Neural progenitor cell (in vitro differentiated cells): ENCODE measurements at regions not wholly inside any gene's neighbourhood (a gene's known extent, or its start where the extent isn't known, plus 50 kb on each side); places are given as distances from the start of the nearest gene placed in this dataset.

Experiments used
- DNase-seq: peaks from one replicate; pipeline ENCODE4 v3.0.0-alpha.2; 2016; ENCODE audit warnings: low spot score
- H2AFZ ChIP-seq: fragments of 200-600 bp; sonication (generic); replicated peaks from 2 replicates; pipeline ENCODE4 v1.6.1; 2016; ENCODE audit warnings: antibody characterized with exemption
- H3F3A ChIP-seq: fragments of 200-600 bp; sonication (generic); 2 replicates; pipeline ENCODE4 v1.6.1; 2016; ENCODE audit warnings: antibody characterized with exemption, low read depth
- H3K27ac ChIP-seq: fragments of 200-600 bp; sonication (generic); 2 replicates; pipeline ENCODE4 v1.5.1; 2016; ENCODE audit warnings: mild to moderate bottlenecking
- H3K27me3 ChIP-seq: fragments of 200-600 bp; sonication (generic); 2 replicates; pipeline ENCODE4 v1.6.1; 2016; ENCODE audit warnings: mild to moderate bottlenecking, moderate library complexity
- H3K36me3 ChIP-seq: fragments of 200-600 bp; sonication (generic); 2 replicates; pipeline ENCODE4 v1.5.1; 2016
- H3K4me1 ChIP-seq: fragments of 200-600 bp; sonication (generic); 2 replicates; pipeline ENCODE4 v1.6.1; 2016; ENCODE audit warnings: mixed run types
- H3K4me2 ChIP-seq: fragments of 200-600 bp; sonication (generic); 2 replicates; pipeline ENCODE4 v1.6.1; 2016
- H3K4me3 ChIP-seq: fragments of 200-600 bp; sonication (generic); 2 replicates; pipeline ENCODE4 v1.5.1; 2016
- H3K79me2 ChIP-seq: fragments of 200-600 bp; sonication (generic); 2 replicates; pipeline ENCODE4 v1.6.1; 2016; ENCODE audit warnings: low read depth
- H3K9ac ChIP-seq: fragments of 200-600 bp; sonication (generic); 2 replicates; pipeline ENCODE4 v1.6.1; 2016
- H3K9me3 ChIP-seq: fragments of 200-600 bp; sonication (generic); 2 replicates; pipeline ENCODE4 v1.5.1; 2016; ENCODE audit warnings: low read depth
- H4K20me1 ChIP-seq: fragments of 200-600 bp; sonication (generic); 2 replicates; pipeline ENCODE4 v1.6.1; 2016; ENCODE audit warnings: low read depth
- H3K27ac Mint-ChIP-seq: 3 replicates; pipeline ENCODE4 v1.8.0; 2021; ENCODE audit warnings: mixed read lengths
- H3K27me3 Mint-ChIP-seq: 2 replicates; pipeline ENCODE4 v1.8.0; 2022; ENCODE audit warnings: low read depth, mild to moderate bottlenecking, inconsistent platforms, moderate library complexity, mixed read lengths; ENCODE audit not compliant: insufficient read depth
- H3K36me3 Mint-ChIP-seq: 3 replicates; pipeline ENCODE4 v1.8.0; 2021; ENCODE audit warnings: mixed read lengths
- H3K4me1 Mint-ChIP-seq: 3 replicates; pipeline ENCODE4 v1.8.0; 2021; ENCODE audit warnings: mixed read lengths
- H3K4me3 Mint-ChIP-seq: 3 replicates; pipeline ENCODE4 v1.8.0; 2021; ENCODE audit warnings: mild to moderate bottlenecking, moderate library complexity, mixed read lengths
- H3K9me3 Mint-ChIP-seq: 3 replicates; pipeline ENCODE4 v1.8.0; 2020; ENCODE audit warnings: mixed read lengths
- CTCF ChIP-seq: fragments of 200-600 bp; sonication (generic); IDR thresholded peaks from 2 replicates; pipeline ENCODE4 v1.5.1; 2017; ENCODE audit warnings: antibody characterized with exemption, mild to moderate bottlenecking
- EZH2 ChIP-seq: fragments of 200-600 bp; sonication (generic); IDR thresholded peaks from 2 replicates; pipeline ENCODE4 v1.6.1; 2017; ENCODE audit warnings: antibody characterized with exemption, mild to moderate bottlenecking, moderate library complexity
- EZH2phosphoT487 ChIP-seq: fragments of 200-600 bp; sonication (generic); IDR thresholded peaks from 2 replicates; pipeline ENCODE4 v1.6.1; 2017; ENCODE audit warnings: antibody characterized with exemption

- Histone ChIP-seq H2AFZ (peak overlapping the region; percentile 57), H3K4me3 (no peak overlapping the region), H3K27ac (no peak overlapping the region), H3K79me2 (no peaks in the 10 kb centered on the region), H3K4me2 (no peak overlapping the region), H4K20me1 (no peaks in the 10 kb centered on the region), H3K9me3 (no peaks in the 10 kb centered on the region), H3K27me3 (no peaks in the 10 kb centered on the region), H3K4me1 (no peaks in the 10 kb centered on the region), H3K9ac (no peak overlapping the region), H3K36me3 (peaks cover 4% of the 10 kb centered on the region), H3F3A (no peaks in the 10 kb centered on the region)
- H3K9me3 Mint-ChIP-seq = no peaks in the 10 kb centered on the region
- DNase-seq = no peak
- H3K4me1 Mint-ChIP-seq = no peaks in the 10 kb centered on the region
- no peak overlapping the region for H3K4me3 Mint-ChIP-seq
- no peaks in the 10 kb centered on the region for H3K36me3 Mint-ChIP-seq
- no peak for TF ChIP-seq EZH2phosphoT487
- TF ChIP-seq EZH2 = no peak
- TF ChIP-seq CTCF = no peak
- H3K27ac Mint-ChIP-seq = no peak overlapping the region
- H3K27me3 Mint-ChIP-seq = peaks cover 4% of the 10 kb centered on the region
Measured at GRCh38 chr4:124437853-124438495, 274.6 kb downstream of the ANKRD50 start.

GRCh38 chr4:124445071-124445470 is 267.5 kb downstream of the ANKRD50 start:
- Mint-ChIP-seq H3K4me3 (no peak overlapping the region), H3K4me1 (no peaks in the 10 kb centered on the region)

GRCh38 chr4:124449881-124450280 is 262.7 kb downstream of the ANKRD50 start:
- H3K27me3 Mint-ChIP-seq = peaks cover 2% of the 10 kb centered on the region
- no peak for TF ChIP-seq EZH2phosphoT487
- no peak for TF ChIP-seq CTCF
- TF ChIP-seq EZH2 = no peak
- Histone ChIP-seq H3K4me2 (no peak overlapping the region), H3F3A (no peaks in the 10 kb centered on the region), H3K36me3 (no peaks in the 10 kb centered on the region), H3K27ac (no peak overlapping the region), H4K20me1 (no peaks in the 10 kb centered on the region), H3K4me3 (no peak overlapping the region), H3K27me3 (no peaks in the 10 kb centered on the region), H3K4me1 (peaks cover 9% of the 10 kb centered on the region), H3K9me3 (no peaks in the 10 kb centered on the region), H3K79me2 (no peaks in the 10 kb centered on the region), H3K9ac (no peak overlapping the region), H2AFZ (no peak overlapping the region)
- H3K4me3 Mint-ChIP-seq = no peak overlapping the region
- no peak overlapping the region for H3K27ac Mint-ChIP-seq
- no peak for DNase-seq
- H3K36me3 Mint-ChIP-seq = peaks cover 5% of the 10 kb centered on the region
- H3K9me3 Mint-ChIP-seq = peaks cover 21% of the 10 kb centered on the region
- peaks cover 7% of the 10 kb centered on the region for H3K4me1 Mint-ChIP-seq

More at GRCh38 chr4:124445071-124445470, 267.5 kb downstream of the ANKRD50 start:
- Histone ChIP-seq H3K9me3 (no peaks in the 10 kb centered on the region), H3K36me3 (peaks cover 4% of the 10 kb centered on the region), H3K4me3 (no peak overlapping the region), H3K79me2 (no peaks in the 10 kb centered on the region), H3K27ac (no peak overlapping the region), H4K20me1 (no peaks in the 10 kb centered on the region), H2AFZ (no peak overlapping the region), H3K4me1 (no peaks in the 10 kb centered on the region), H3K27me3 (no peaks in the 10 kb centered on the region), H3F3A (no peaks in the 10 kb centered on the region), H3K4me2 (no peak overlapping the region), H3K9ac (no peak overlapping the region)
- H3K36me3 Mint-ChIP-seq = peaks cover 5% of the 10 kb centered on the region
- peaks cover 35% of the 10 kb centered on the region for H3K9me3 Mint-ChIP-seq
- DNase-seq = no peak
- peaks cover 6% of the 10 kb centered on the region for H3K27me3 Mint-ChIP-seq
- H3K27ac Mint-ChIP-seq = no peak overlapping the region
- TF ChIP-seq EZH2phosphoT487 (no peak), EZH2 (no peak), CTCF (no peak)
